Panc1 (cell line): ENCODE measurements at regions not wholly inside any gene's neighbourhood (a gene's known extent, or its start where the extent isn't known, plus 50 kb on each side); places are given as distances from the start of the nearest gene placed in this dataset.
A peak's percentile ranks its signal among the peaks of the same experiment; 100 is the strongest.

Experiments
- ATAC-seq: fragments of 200-7000 bp; cut with Tn5 transposase; 2 replicates; pipeline ENCODE4 v1.9.1; 2020; ENCODE audit warnings: mild to moderate bottlenecking, moderate library complexity
- BruUV-seq: library from RNA; stranded (reverse); fragments of 400-500 nt; replicated peaks from 2 replicates; lab custom pipeline; 2021; lab: Mats Ljungman, UMichigan
- CTCF ChIA-PET: fragments of 300-600 bp; sonication (Branson Sonifier 250); formaldehyde crosslinking; loops from one replicate; lab custom pipeline; 2022; ENCODE audit warnings: antibody characterized with exemption; lab: Charles Lee
- POLR2A ChIA-PET: fragments of 300-600 bp; sonication (Branson Sonifier 250); formaldehyde crosslinking; loops from one replicate; lab custom pipeline; 2022; ENCODE audit warnings: antibody characterized with exemption; lab: Charles Lee
- DNase-seq: peaks from one replicate; pipeline ENCODE4 v3.0.0-alpha.2; 2010; ENCODE audit warnings: low read depth, low spot score
- H3K27ac ChIP-seq: 2 replicates; pipeline ENCODE4 v1.5.1; 2011; ENCODE audit warnings: mild to moderate bottlenecking, low read length, inconsistent platforms
- H3K27me3 ChIP-seq: fragments of 200-500 bp; sonication (Bioruptor generic); 2 replicates; pipeline ENCODE4 v1.6.0; 2014; ENCODE audit warnings: low read length, inconsistent platforms; ENCODE audit not compliant: control insufficient read depth, insufficient read depth
- H3K36me3 ChIP-seq: fragments of 200-500 bp; sonication (Bioruptor generic); 2 replicates; pipeline ENCODE4 v1.5.1; 2014; ENCODE audit warnings: inconsistent platforms, mild to moderate bottlenecking, low read length, moderate library complexity; ENCODE audit not compliant: control insufficient read depth, insufficient read depth
- H3K4me1 ChIP-seq: 2 replicates; pipeline ENCODE4 v1.5.1; 2011; ENCODE audit warnings: inconsistent platforms, mild to moderate bottlenecking, low read length, moderate library complexity; ENCODE audit not compliant: control insufficient read depth, insufficient read depth
- H3K4me3 ChIP-seq, 2 experiments: 2 replicates each; pipeline ENCODE4 v1.5.1; 2011 to 2012; ENCODE audit warnings: low read depth in 2 of 2, low read length in 2 of 2, mild to moderate bottlenecking in 2 of 2, inconsistent platforms in 1 of 2, moderate library complexity in 1 of 2
- H3K9me3 ChIP-seq: fragments of 200-500 bp; sonication (Bioruptor generic); 2 replicates; pipeline ENCODE4 v1.5.1; 2014; ENCODE audit warnings: low read depth, mild to moderate bottlenecking, inconsistent platforms, low read length, moderate library complexity; ENCODE audit not compliant: control insufficient read depth, insufficient read depth
- POLR2AphosphoS5 ChIP-seq: IDR thresholded peaks from 2 replicates; pipeline ENCODE4 v1.6.1; 2012; ENCODE audit warnings: mild to moderate bottlenecking, low read depth, low read length, moderate library complexity
- SIN3A ChIP-seq: IDR thresholded peaks from 2 replicates; pipeline ENCODE4 v1.6.1; 2012; ENCODE audit warnings: low read depth, mild to moderate bottlenecking, low read length, moderate library complexity, borderline replicate concordance; ENCODE audit not compliant: insufficient read depth
- TCF7L2 ChIP-seq: IDR thresholded peaks from 2 replicates; pipeline ENCODE4 v1.6.1; 2011; ENCODE audit warnings: mild to moderate bottlenecking, low read depth, low read length, inconsistent platforms
- in situ Hi-C: cut with HindIII; loops from 2 replicates; pipeline ENCODE4 v1.10.0; 2016; ENCODE audit warnings: low sequenced_read_pairs, low pct_unique_long_range_greater_than_20kb
- intact Hi-C: fragments of 100-400 bp; cut with micrococcal nuclease; formaldehyde crosslinking; loops from one replicate; pipeline ENCODE4 v1.10.0; 2022; ENCODE audit not compliant: unreplicated experiment
- TF ChIP-seq, protein P1 (sequence below): fragments of 450-650 bp; IDR thresholded peaks from 2 replicates; pipeline ENCODE4 v1.5.1; 2017; ENCODE audit warnings: mild to moderate bottlenecking
- TF ChIP-seq, protein P2 (sequence below), 2 experiments: IDR thresholded peaks; 2 replicates each; pipeline ENCODE4 v1.6.1; 2011 to 2012; ENCODE audit warnings: low read depth in 2 of 2, control low read depth in 1 of 2, low read length in 1 of 2, mild to moderate bottlenecking in 1 of 2, moderate library complexity in 1 of 2; ENCODE audit not compliant: insufficient read depth in 1 of 2

DNA sequence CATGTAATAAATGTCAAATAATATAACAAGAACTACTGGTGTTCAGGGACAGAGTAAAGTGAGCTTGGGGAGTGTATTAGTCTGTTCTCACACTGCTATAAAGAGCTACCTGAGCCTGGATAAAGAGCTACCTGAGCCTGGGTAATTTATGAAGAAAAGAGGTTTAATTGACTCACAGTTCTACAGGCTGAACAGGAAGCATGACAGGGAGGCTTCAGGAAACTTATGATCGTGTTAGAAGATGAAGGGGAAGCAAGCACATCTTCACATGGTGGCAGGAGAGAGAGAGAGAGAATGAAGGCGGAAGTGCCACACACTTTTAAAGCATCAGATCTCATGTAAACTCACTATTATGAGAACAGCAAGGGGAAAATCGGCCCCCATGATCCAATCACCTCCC is 205.9 kb downstream of the CTH start:
- H3K27me3 ChIP-seq: no peaks in the 10 kb centered on the region
- POLR2A ChIA-PET: no interaction called here
- DNase-seq: no peak
- no peak overlapping the region for H3K27ac ChIP-seq
- no peaks in the 10 kb centered on the region for H3K9me3 ChIP-seq
- intact Hi-C loops: no loop called here
- TF ChIP-seq, protein P1, sequence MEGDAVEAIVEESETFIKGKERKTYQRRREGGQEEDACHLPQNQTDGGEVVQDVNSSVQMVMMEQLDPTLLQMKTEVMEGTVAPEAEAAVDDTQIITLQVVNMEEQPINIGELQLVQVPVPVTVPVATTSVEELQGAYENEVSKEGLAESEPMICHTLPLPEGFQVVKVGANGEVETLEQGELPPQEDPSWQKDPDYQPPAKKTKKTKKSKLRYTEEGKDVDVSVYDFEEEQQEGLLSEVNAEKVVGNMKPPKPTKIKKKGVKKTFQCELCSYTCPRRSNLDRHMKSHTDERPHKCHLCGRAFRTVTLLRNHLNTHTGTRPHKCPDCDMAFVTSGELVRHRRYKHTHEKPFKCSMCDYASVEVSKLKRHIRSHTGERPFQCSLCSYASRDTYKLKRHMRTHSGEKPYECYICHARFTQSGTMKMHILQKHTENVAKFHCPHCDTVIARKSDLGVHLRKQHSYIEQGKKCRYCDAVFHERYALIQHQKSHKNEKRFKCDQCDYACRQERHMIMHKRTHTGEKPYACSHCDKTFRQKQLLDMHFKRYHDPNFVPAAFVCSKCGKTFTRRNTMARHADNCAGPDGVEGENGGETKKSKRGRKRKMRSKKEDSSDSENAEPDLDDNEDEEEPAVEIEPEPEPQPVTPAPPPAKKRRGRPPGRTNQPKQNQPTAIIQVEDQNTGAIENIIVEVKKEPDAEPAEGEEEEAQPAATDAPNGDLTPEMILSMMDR: no peak
- TF ChIP-seq, protein P2, sequence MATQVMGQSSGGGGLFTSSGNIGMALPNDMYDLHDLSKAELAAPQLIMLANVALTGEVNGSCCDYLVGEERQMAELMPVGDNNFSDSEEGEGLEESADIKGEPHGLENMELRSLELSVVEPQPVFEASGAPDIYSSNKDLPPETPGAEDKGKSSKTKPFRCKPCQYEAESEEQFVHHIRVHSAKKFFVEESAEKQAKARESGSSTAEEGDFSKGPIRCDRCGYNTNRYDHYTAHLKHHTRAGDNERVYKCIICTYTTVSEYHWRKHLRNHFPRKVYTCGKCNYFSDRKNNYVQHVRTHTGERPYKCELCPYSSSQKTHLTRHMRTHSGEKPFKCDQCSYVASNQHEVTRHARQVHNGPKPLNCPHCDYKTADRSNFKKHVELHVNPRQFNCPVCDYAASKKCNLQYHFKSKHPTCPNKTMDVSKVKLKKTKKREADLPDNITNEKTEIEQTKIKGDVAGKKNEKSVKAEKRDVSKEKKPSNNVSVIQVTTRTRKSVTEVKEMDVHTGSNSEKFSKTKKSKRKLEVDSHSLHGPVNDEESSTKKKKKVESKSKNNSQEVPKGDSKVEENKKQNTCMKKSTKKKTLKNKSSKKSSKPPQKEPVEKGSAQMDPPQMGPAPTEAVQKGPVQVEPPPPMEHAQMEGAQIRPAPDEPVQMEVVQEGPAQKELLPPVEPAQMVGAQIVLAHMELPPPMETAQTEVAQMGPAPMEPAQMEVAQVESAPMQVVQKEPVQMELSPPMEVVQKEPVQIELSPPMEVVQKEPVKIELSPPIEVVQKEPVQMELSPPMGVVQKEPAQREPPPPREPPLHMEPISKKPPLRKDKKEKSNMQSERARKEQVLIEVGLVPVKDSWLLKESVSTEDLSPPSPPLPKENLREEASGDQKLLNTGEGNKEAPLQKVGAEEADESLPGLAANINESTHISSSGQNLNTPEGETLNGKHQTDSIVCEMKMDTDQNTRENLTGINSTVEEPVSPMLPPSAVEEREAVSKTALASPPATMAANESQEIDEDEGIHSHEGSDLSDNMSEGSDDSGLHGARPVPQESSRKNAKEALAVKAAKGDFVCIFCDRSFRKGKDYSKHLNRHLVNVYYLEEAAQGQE (IDR thresholded peaks at IDR 0.05; ENCODE audit: insufficient read depth in 1 of 2, low read depth in 2 of 2, low read length in 1 of 2): no peak
- H3K4me1 ChIP-seq: no peaks in the 10 kb centered on the region
- CTCF ChIA-PET: no interaction called here
- no TSS peak for BruUV-seq
- ATAC-seq: no peak
- H3K36me3 ChIP-seq: no peaks in the 10 kb centered on the region
- in situ Hi-C loops: no loop called here
- no peak overlapping the region for H3K4me3 ChIP-seq

DNA sequence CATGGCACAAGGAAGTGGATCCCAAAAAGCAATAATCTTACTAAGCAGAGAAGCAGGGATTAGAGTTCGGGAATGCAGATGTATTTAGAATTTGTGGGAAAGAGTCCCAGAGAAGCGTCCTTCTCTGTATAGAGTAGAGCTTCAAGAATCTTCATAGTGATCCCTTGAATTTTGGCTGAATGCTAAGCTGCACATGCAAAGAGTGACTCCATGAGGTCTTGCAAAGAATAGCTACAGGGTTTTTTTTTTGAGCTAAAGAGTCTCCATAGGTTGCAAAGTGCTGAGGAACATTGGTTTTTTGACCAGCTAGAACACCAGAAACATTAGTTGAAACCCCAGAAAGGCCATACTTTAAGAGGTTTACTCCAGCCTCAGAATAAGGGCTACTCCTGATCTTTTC is 206.7 kb downstream of the CTH start:
- no peak for DNase-seq
- Histone ChIP-seq H3K27ac (no peak overlapping the region), H3K4me1 (no peaks in the 10 kb centered on the region), H3K36me3 (no peaks in the 10 kb centered on the region), H3K4me3 (no peak overlapping the region), H3K27me3 (no peaks in the 10 kb centered on the region), H3K9me3 (no peaks in the 10 kb centered on the region)
- ATAC-seq: no peak
- ChIA-PET CTCF (no interaction called here), POLR2A (no interaction called here)
- in situ Hi-C loops (no loop called here), intact Hi-C loops (no loop called here)
- BruUV-seq: no TSS peak
- TF ChIP-seq TCF7L2: no peak
- TF ChIP-seq, protein P1: peak; percentile 7; the same call in 1 of the 2 replicates

DNA sequence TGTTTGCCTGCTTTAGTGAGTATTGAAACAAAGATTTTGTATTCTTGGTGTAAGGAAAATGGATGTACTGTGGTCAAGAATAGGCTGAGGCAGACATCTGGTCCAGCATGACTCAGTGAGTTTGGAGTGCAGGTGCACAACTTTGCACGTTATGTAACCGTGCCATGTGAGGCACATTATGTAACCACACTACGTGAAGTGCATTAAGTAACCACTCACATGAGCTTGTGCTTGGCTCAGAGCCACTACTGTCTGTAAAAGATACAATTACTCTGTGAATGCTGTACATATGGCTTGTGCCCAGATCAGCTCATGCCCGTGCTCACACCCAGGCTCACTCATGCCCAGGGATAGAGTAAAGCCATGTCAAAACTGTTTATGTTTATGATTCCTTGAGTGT is 216.8 kb downstream of the CTH start:
- DNase-seq: no peak
- ATAC-seq: no peak
- POLR2A ChIA-PET: no interaction called here

More for the DNA sequence above, 216.8 kb downstream of the CTH start:
- BruUV-seq: no TSS peak
- in situ Hi-C loops (no loop called here), intact Hi-C loops (no loop called here)
- Histone ChIP-seq H3K27me3 (no peaks in the 10 kb centered on the region), H3K27ac (no peak overlapping the region), H3K4me1 (no peaks in the 10 kb centered on the region), H3K9me3 (no peaks in the 10 kb centered on the region), H3K36me3 (no peaks in the 10 kb centered on the region), H3K4me3 (no peak overlapping the region)
- CTCF ChIA-PET: no interaction called here
- TF ChIP-seq POLR2AphosphoS5 (no peak), SIN3A (no peak), TCF7L2 (no peak)
- TF ChIP-seq, protein P2 (IDR thresholded peaks at IDR 0.05; ENCODE audit: insufficient read depth in 1 of 2, low read depth in 2 of 2, low read length in 1 of 2): no peak
- TF ChIP-seq, protein P1: no peak
